Psoas muscle (tissue), 7 donors: ENCODE measurements at regions not wholly inside any gene's neighbourhood (a gene's known extent, or its start where the extent isn't known, plus 50 kb on each side); places are given as distances from the start of the nearest gene placed in this dataset.

Source experiments
- ATAC-seq, 4 donors: fragments of 200-7000 bp; cut with Tn5 transposase; one replicate each; pipeline ENCODE4 v1.9.1; 2020; ENCODE audit warnings: moderate library complexity in 3 of 4, mild to moderate bottlenecking in 2 of 4
- DNase-seq, 2 donors: peaks; one replicate each; pipeline ENCODE4 v3.0.0-alpha.2; 2020
- H3K27ac ChIP-seq: fragments of 200-600 bp; one replicate; pipeline ENCODE4 v1.8.0; 2022
- H3K27me3 ChIP-seq, 3 donors: fragments of 200-600 bp in 1 of 3; one replicate each; pipeline versions ENCODE4 v1.6.1 to v1.8.0; 2013 to 2022; ENCODE audit warnings: low read length in 2 of 3, mild to moderate bottlenecking in 2 of 3, moderate library complexity in 1 of 3; ENCODE audit not compliant: insufficient read depth in 3 of 3
- H3K36me3 ChIP-seq, 2 donors: fragments of 200-600 bp in 1 of 2; one replicate each; pipeline versions ENCODE4 v1.6.1 to v1.8.0; 2013 to 2022; ENCODE audit warnings: low read depth in 1 of 2, mild to moderate bottlenecking in 1 of 2, moderate library complexity in 1 of 2; ENCODE audit not compliant: insufficient read depth in 1 of 2
- H3K4me1 ChIP-seq: fragments of 200-600 bp; one replicate; pipeline ENCODE4 v1.8.0; 2022
- H3K4me3 ChIP-seq: fragments of 200-600 bp; one replicate; pipeline ENCODE4 v1.8.0; 2022; ENCODE audit warnings: mild to moderate bottlenecking
- H3K9me3 ChIP-seq: fragments of 200-600 bp; one replicate; pipeline ENCODE4 v1.8.0; 2022
- WGBS, 3 donors: extraction: QIAGEN DNeasy Blood & Tissue Kit; methylation state at CpG; one replicate each; pipeline versions ENCODE4 v1.1.6 to v1.1.7; 2013; 5-methylcytosine and 5-hydroxymethylcytosine counted together
- intact Hi-C, 2 donors: fragments of 100-400 bp; cut with DNase I; formaldehyde crosslinking; loops; one replicate each; pipeline versions ENCODE4 v1.11.0 to v1.14.2; 2022
- TF ChIP-seq, protein P1 (sequence below): fragments of 200-600 bp; IDR thresholded peaks from one replicate; pipeline ENCODE4 v1.8.0; 2022; ENCODE audit warnings: antibody characterized with exemption
- donor health status: healthy with polysubstance abuse.
- donor health status: DM: no; HTN: no; CAD: no; lungs with moderate emphysema.
- donor health status: Bipolar disorder and iron deficiency.
- donor health status: healthy.
- donor health status: DM: yes; HTN: yes; CAD: no.
- donor health status: DM: no; HTN: no; CAD: no.
- donor health status: DM: yes; HTN: yes; CAD: no.

DNA sequence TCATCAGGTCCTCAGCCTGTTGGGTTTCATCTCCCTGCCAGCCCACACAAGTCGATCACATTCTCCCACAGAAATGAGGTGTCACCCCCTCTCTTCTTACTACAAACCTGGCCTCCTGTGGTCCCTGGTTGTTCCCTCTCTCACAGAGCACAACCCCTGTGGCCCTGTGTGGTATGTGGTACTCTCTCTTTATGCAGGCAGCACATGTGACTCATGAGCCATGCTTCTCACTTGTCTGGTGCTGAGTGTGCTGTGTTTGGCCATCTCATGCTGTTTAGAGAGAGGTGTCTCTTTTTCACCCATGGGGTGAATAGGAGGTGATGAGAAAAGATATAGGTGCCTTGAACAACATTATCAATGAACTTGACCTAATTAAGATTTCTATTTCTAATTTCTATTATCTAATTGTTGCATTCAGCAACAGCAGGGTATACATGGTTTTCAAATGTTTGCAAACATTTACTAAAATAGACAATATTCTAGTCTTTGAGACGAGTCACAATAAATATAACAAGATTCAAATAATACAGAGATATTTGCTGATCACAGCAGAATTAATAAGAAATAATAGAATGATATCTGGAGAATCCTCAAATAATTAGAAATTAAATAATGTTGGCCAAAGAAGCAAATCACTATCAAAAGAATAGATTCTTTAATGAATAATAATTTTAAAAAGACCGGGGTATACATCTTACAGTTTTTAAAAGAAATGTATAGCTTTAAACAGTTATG, 633.8 kb upstream of the IGFBP3 start:
- intact Hi-C loops = no loop called here
- DNase-seq (no peak), ATAC-seq (no peak)
- WGBS, 3 donors = 89 to 95% (median 94%) methylated on average over 3 of the region's 3 CpGs
- Histone ChIP-seq H3K4me1 (no peaks in the 10 kb centered on the region), H3K9me3 (no peaks in the 10 kb centered on the region), H3K36me3 (no peaks in the 10 kb centered on the region), H3K4me3 (no peak overlapping the region), H3K27ac (no peak overlapping the region), H3K27me3 (no peaks in the 10 kb centered on the region)
- TF ChIP-seq, protein P1, sequence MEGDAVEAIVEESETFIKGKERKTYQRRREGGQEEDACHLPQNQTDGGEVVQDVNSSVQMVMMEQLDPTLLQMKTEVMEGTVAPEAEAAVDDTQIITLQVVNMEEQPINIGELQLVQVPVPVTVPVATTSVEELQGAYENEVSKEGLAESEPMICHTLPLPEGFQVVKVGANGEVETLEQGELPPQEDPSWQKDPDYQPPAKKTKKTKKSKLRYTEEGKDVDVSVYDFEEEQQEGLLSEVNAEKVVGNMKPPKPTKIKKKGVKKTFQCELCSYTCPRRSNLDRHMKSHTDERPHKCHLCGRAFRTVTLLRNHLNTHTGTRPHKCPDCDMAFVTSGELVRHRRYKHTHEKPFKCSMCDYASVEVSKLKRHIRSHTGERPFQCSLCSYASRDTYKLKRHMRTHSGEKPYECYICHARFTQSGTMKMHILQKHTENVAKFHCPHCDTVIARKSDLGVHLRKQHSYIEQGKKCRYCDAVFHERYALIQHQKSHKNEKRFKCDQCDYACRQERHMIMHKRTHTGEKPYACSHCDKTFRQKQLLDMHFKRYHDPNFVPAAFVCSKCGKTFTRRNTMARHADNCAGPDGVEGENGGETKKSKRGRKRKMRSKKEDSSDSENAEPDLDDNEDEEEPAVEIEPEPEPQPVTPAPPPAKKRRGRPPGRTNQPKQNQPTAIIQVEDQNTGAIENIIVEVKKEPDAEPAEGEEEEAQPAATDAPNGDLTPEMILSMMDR = no peak

DNA sequence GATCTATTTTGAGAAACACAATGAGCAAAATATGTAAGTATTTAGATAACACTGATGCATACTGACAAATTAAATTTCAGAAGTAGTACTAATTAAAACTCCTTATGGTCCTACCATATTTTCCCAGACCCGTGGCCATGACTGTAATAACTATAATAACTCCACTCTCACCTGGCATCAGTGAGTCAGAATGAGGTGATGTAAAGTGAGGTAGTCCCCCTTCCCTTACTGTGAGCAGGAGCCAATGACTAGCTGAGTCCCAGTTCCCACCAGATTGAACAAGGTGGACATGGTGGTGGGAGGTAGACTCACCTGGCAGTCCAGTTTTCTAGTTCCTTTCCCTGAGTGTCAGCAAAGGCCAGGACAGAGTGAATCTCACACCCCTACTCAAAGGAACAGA, 630.5 kb upstream of the IGFBP3 start:
- no peak overlapping the region for H3K4me3 ChIP-seq
- 83 to 89% (median 88%) methylated on average over 1 of the region's 1 CpG for WGBS, 3 donors
- no peaks in the 10 kb centered on the region for H3K9me3 ChIP-seq
- no peaks in the 10 kb centered on the region for H3K4me1 ChIP-seq
- no peaks in the 10 kb centered on the region for H3K27me3 ChIP-seq
- DNase-seq (no peak), ATAC-seq (no peak)
- H3K36me3 ChIP-seq = no peaks in the 10 kb centered on the region
- intact Hi-C loops = no loop called here
- H3K27ac ChIP-seq = no peak overlapping the region
- TF ChIP-seq, protein P1 = no peak

DNA sequence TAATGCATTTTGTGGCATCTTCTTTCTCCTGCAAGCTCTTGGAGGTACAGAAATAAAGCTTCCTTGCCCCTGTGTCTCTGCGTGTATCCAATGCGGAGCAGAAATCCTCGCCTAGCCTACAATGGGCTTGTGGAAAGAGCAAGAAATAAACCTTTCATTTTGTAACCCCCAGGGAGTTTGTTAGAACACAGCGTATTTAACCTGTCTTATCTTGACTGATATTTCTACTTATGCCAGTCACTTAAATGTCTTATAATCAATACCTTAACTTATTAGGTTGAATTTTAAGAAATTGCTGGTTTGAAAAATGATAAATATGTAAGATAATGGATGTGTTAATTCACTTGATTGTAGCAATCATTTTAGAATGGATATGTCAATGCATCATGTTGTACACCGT, 629.8 kb upstream of the IGFBP3 start:
- 87 to 91% (median 91%) methylated on average over 5 of the region's 5 CpGs for WGBS, 3 donors
- Histone ChIP-seq H3K27me3 (no peaks in the 10 kb centered on the region), H3K4me1 (no peaks in the 10 kb centered on the region), H3K9me3 (no peaks in the 10 kb centered on the region), H3K27ac (no peak overlapping the region), H3K4me3 (no peak overlapping the region), H3K36me3 (no peaks in the 10 kb centered on the region)
- ATAC-seq (no peak), DNase-seq (no peak)
- intact Hi-C loops = no loop called here
- TF ChIP-seq, protein P1 = no peak

DNA sequence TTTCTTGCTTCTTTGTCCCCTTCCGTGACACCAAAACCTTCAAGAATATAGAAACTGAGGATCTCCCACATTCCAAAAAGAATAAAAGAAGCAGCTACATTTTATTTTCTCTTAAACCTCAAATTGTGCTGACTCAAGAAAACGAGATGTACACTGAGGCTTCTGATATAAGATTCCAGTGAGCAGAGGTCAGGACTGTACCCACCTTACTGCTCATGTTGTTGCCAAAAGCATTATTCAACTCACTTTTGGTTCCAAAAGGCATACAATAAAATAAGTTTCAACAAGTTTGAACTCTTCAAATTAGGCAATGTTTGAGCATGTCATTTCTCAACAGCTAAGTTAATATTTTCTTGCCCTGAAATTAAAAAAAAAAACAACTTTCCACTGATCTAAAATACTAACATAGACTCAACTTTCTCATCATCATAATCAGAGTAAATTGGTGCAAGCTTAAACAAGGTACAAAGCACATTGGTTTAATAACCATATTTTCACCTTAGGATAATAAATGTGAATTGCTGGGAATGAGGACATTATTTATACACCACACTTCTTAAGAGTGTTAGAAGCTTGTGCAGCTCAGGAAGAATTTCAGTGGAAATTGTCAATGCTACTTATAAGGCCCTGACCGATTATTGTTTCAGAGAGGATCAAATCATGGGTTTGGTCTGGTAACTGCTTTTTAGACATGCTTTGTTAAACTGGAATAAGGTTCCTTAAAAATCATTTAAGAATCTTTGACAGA, 629.0 kb upstream of the IGFBP3 start:
- no peak for DNase-seq
- H3K4me1 ChIP-seq = no peaks in the 10 kb centered on the region
- H3K27ac ChIP-seq = no peak overlapping the region
- TF ChIP-seq, protein P1 = no peak
- no peaks in the 10 kb centered on the region for H3K27me3 ChIP-seq
- 83 to 93% (median 85%) methylated on average over 3 of the region's 3 CpGs for WGBS, 3 donors
- no peak for ATAC-seq
- no peak overlapping the region for H3K4me3 ChIP-seq
- intact Hi-C loops = no loop called here
- H3K36me3 ChIP-seq = no peaks in the 10 kb centered on the region
- H3K9me3 ChIP-seq = no peaks in the 10 kb centered on the region
